HG03565 (cell line): ENCODE measurements at regions not wholly inside any gene's neighbourhood (a gene's known extent, or its start where the extent isn't known, plus 50 kb on each side); places are given as distances from the start of the nearest gene placed in this dataset.

ENCODE experiments used
- ATAC-seq: cut with Tn5 transposase; IDR thresholded peaks from one replicate; pipeline ENCODE4 v1.9.1; 2021; ENCODE audit warnings: mild to moderate bottlenecking, moderate library complexity; ENCODE audit not compliant: unreplicated experiment

DNA sequence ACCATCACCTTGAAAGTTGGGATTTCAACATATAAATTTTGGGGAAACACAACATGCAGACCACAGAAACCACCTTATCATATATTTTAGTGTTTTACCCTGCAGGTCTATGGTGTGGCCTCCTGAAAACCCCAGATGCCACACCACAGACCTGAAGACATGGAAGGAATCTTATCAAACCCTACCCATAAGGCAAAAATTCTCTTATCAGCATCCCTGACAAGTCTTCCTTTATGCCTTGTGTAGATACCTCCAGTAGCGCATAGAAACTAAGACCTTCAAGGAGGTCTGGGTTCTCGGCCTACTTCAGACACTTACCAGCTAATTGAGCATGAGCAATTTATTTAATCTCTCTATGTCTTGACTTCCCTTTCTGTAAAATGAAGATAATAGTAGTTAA lies 59.1 kb upstream of the SLC14A2 start:
- no peak for ATAC-seq

DNA sequence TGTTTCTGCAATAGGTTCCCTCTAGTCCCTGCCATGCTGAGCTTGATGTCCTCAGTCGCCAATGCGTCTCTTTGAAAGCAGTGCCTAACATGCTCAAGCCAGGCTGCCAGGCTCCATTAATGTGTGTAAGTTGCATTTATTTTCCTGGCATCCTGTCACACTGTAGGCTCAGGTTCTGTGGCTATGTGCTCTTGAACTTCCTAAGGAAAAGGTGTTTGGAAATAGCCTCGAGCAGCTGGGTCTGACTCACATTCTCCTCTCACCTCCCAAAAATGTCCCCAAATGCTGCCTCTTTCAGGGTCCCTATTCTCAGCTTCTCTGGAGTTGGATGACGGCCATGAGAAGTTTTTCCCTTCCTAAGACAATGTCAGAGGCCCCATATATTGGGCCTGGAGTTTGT lies 58.0 kb upstream of the SLC14A2 start:
- no peak for ATAC-seq

DNA sequence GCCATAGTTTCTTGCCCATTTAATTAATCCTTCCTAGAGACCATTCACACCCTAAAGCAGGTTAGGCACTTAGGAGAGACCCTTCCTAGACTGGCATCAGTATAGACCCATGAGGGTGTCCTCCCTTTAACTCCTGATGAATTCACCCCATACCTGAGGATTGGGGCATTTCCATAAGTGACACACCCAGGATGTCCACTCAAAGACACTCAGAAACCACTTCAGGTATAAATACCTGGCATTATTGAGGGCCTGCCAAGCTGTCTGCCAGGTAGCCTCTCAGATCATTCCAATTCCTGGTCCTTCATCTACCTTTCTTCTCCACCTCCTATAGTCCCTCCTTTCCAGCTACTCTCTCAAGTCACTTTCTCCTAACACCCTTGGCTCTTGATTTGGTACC lies 57.5 kb upstream of the SLC14A2 start:
- no peak for ATAC-seq

DNA sequence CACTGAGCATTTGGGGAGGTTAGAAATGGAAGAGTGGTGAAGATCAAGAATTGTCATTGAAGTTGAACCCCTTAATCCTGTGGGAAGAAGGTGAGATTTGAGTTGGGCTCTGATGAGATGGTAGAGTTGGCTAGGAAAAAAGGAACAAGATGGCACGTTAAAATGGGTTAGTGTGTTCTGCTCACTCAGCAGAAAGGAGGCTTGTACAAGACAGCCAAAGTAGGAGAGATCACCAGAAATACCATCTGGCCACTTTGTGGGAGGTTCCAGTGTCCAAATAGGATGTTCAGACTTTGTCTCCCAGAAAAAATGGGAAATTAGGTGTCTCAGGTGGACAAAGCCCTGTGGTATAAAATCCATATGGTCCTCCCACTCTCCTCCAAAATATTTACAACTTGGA lies 56.0 kb upstream of the SLC14A2 start:
- ATAC-seq, result no peak

DNA sequence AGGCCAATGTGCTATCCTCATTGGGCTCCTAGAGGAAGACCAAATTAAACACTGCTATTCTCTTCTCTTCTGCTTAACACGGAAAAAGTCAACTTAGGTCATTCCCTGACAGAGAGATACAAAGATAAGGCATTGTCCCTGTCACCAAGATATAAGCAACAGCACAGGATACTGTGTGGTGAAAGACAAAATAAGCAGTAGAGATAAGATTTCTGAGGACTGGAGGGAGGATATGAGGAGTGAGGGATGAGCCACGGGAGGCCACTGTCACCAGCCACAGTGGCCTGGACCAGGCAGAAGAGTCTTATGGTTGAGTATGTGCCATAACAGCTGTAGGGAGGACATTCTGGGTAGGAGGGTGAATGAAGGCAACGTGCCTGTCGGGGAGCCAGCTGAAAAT lies 54.4 kb upstream of the SLC14A2 start:
- ATAC-seq, result no peak

DNA sequence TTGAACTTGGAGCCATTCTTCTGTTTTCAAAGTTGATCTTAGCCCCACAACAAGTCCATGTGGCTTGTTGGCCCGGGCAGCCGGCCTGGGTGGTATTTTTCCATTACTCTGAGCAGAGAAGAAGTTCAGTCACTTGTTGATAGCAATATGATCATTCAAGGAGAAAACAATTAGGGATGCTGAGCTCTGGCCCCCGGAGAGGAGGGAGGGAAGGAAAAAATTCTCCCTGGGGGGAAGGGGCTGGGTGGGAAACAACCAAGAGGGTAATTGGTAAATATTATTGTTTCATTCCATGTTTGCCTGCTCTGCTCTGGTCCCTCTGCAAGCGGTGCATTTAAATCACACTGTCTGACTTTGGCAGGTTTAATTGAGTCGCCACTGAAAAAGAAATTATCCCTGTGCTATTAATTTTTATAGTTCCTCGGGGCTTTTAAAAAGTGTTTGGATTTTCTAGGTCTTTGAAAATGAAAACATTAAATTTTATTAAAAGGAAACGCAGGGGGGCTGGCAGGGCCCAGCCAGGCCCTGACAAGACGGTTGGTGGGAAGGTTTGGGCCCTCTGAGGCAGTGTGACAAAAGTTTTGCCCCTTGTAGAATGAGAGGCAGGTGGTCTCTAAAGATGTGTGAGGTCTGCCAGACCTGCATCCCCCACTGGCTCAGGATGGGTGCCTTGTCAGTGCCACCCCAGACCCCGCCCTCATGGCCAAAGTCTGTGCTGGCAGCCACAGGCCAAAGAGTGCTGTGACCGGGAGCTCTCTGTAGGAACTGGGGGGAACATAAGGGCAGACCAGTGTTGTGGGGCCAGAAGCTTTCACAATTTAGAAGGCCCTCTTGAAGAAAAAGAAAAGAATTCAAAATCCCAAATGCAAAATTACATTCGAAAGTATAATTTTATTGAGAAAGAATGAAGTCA lies 52.5 kb upstream of the SLC14A2 start:
- ATAC-seq, result no peak

DNA sequence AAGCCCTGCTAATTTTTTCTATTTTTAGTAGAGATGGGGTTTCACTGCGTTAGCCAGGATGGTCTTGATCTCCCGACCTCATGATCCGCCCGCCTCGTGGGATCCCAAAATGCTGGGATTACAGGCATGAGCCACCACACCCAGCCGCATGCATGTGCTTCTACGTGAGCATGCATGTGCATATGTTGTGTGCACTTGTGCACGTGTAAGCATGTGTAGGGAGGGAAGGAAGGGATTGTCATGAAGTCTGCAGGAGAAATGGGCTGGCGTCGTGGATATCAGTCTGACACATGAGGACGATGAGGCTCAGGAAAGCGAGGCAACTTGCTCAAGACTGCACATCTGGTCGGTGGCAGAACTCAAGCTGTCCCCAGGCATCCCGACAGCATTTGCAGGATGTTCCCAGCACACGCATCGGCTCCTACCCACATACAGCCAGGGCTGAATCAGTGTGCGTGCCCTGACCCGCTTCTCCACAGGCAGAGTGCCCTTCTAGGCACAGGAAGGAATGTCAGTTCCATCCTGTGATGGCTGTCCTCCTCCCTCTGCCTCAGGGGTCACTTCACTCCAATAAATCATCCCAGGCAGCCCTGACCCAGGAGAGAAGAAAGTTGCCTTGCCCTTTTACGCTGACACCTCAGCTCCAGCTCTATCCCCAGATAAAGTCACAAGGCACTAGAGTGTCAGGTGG lies 49.9 kb upstream of the SLC14A2 start:
- ATAC-seq, result no peak
